Right lobe of liver (tissue), 4 donors: ENCODE measurements at regions not wholly inside any gene's neighbourhood (a gene's known extent, or its start where the extent isn't known, plus 50 kb on each side); places are given as distances from the start of the nearest gene placed in this dataset.

ENCODE experiments used
- CTCF ChIP-seq, 4 donors: fragments of 200-600 bp in 3 of 4; fragments of 450-650 bp in 1 of 4; IDR thresholded peaks; one replicate each; pipeline versions ENCODE4 v1.5.1 to v1.8.0; 2016 to 2022; ENCODE audit warnings: antibody characterized with exemption in 4 of 4, mild to moderate bottlenecking in 2 of 4
- POLR2A ChIP-seq: fragments of 450-650 bp; IDR thresholded peaks from one replicate; pipeline ENCODE4 v1.6.1; 2017; ENCODE audit warnings: antibody characterized with exemption, mild to moderate bottlenecking
- donor health status: DM: no; HTN: no; CAD: no.
- donor health status: DM: no; HTN: no; CAD: no.
- donor health status: DM: no; HTN: yes; CAD: no.

- no peak for TF ChIP-seq POLR2A
- no peak for TF ChIP-seq CTCF (IDR thresholded peaks at IDR 0.05)
Observed at GRCh38 chrX:141975839-141976238, 72.1 kb downstream of the MAGEC1 start.
